ENCODE measurements at regions not wholly inside any gene's neighbourhood (a gene's known extent, or its start where the extent isn't known, plus 50 kb on each side); places are given as distances from the start of the nearest gene placed in this dataset.
"Not testable (repeated sequence)": the region's sequence is repeated elsewhere in the genome, so short reads cannot be mapped to it uniquely, and the experiment has no call there.

- BruUV-seq (replicated peaks) = no TSS peak
- CTCF ChIA-PET = no interaction called here
- TF ChIP-seq, protein P1, sequence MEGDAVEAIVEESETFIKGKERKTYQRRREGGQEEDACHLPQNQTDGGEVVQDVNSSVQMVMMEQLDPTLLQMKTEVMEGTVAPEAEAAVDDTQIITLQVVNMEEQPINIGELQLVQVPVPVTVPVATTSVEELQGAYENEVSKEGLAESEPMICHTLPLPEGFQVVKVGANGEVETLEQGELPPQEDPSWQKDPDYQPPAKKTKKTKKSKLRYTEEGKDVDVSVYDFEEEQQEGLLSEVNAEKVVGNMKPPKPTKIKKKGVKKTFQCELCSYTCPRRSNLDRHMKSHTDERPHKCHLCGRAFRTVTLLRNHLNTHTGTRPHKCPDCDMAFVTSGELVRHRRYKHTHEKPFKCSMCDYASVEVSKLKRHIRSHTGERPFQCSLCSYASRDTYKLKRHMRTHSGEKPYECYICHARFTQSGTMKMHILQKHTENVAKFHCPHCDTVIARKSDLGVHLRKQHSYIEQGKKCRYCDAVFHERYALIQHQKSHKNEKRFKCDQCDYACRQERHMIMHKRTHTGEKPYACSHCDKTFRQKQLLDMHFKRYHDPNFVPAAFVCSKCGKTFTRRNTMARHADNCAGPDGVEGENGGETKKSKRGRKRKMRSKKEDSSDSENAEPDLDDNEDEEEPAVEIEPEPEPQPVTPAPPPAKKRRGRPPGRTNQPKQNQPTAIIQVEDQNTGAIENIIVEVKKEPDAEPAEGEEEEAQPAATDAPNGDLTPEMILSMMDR (conservative IDR thresholded peaks at IDR 0.05) = no peak
- TF ChIP-seq EZH2 (IDR thresholded peaks at IDR 0.05; ENCODE audit: low read depth) = no peak
These were observed 242.7 kb upstream of the VSTM2A start for GRCh38 chr7:54299426-54299825.

DNA sequence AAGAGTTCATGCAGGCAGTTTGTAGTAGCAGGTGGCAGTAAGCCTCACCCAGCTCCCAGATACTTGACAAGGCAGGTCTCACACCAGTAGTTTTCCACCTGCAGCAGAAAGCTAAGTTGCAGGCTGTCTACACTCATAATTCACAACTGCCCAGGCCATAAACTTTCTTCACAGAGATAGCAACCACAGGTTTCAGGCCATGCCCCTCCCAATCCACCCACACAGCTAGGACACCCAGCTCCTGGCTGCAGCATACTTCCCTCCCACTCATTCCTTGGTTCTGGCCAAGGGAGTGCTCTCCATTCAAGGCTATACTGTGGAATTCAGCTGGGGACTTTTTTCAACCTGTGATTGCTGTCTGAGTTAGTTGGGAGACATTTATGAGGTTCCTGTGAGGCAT lies 226.2 kb upstream of the VSTM2A start:
- H3K27me3 ChIP-seq (ENCODE audit: insufficient read depth, low read depth); H3K9me3 ChIP-seq (ENCODE audit: insufficient read depth, low read depth); DNase-seq; BruUV-seq (replicated peaks); H4K20me1 ChIP-seq (ENCODE audit: insufficient read depth); H3K4me3 ChIP-seq; H3K4me2 ChIP-seq; H3K27ac ChIP-seq; H3K4me1 ChIP-seq (replicated peaks; ENCODE audit: insufficient read depth); H3K36me3 ChIP-seq (ENCODE audit: low read depth); intact Hi-C loops (cut with micrococcal nuclease; ENCODE audit: unreplicated experiment); CTCF ChIA-PET; H2AFZ ChIP-seq; H3K79me2 ChIP-seq (ENCODE audit: low read depth); H3K9me2 ChIP-seq (ENCODE audit: insufficient read depth); POLR2A ChIA-PET (ENCODE audit: unreplicated experiment); H3F3A ChIP-seq (ENCODE audit: insufficient read depth, low read depth): not testable (repeated sequence)

More at GRCh38 chr7:54299426-54299825, 242.7 kb upstream of the VSTM2A start:
- POLR2A ChIA-PET (ENCODE audit: unreplicated experiment) = no interaction called here
- Histone ChIP-seq H3K9me2 (ENCODE audit: insufficient read depth) (0 out of 2 replicates have a peak, but pooled peaks cover 3% of the 10 kb centered on the region), H3K36me3 (ENCODE audit: low read depth) (no peaks in the 10 kb centered on the region), H3K4me3 (no peak overlapping the region), H3K9me3 (ENCODE audit: insufficient read depth, low read depth) (no peaks in the 10 kb centered on the region; the same call in 1 of the 2 replicates), H3F3A (ENCODE audit: insufficient read depth, low read depth) (no peaks in the 10 kb centered on the region), H3K4me1 (replicated peaks; ENCODE audit: insufficient read depth) (no peaks in the 10 kb centered on the region), H3K79me2 (ENCODE audit: low read depth) (no peaks in the 10 kb centered on the region), H4K20me1 (ENCODE audit: insufficient read depth) (no peaks in the 10 kb centered on the region), H2AFZ (no peak overlapping the region), H3K27ac (no peak overlapping the region), H3K4me2 (no peak overlapping the region), H3K27me3 (ENCODE audit: insufficient read depth, low read depth) (peaks cover 8% of the 10 kb centered on the region; the same call in 1 of the 2 replicates)
- DNase-seq = no peak
- intact Hi-C loops (cut with micrococcal nuclease; ENCODE audit: unreplicated experiment) = no loop called here

DNA sequence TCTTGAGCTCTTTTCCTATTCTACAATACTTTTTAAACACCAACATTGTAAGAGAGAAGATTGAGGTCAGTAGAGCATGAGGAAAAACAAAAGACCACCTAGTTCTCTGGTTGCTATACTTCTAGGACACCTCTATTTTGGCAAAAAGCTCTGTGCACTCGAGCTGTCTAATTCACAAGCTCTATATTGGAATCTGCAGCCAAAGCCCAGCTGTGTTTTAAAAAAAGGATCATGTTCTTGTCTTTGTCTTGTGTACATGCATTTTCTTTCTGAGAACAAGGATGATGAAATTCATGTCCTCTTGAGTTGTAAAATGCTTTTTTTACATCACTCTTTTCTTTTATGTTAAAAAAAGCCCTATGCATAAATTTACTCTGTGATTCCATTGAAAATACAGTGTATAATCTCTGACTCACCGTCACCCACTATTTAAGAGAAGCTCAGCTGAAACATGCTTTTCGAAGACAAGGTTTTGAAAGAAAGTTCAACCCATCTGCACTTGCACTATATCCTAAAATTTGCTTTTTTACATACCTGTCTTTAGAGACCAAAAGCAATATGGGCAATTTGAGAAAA lies 215.5 kb upstream of the VSTM2A start:
- no TSS peak for BruUV-seq (replicated peaks)
- ChIA-PET CTCF (no interaction called here), POLR2A (ENCODE audit: unreplicated experiment) (no interaction called here)
- peaks cover 26% of the 10 kb centered on the region; the same call in 1 of the 2 replicates for H3K27me3 ChIP-seq (ENCODE audit: insufficient read depth, low read depth)
- no peaks in the 10 kb centered on the region for H3K9me2 ChIP-seq (ENCODE audit: insufficient read depth)
- H3K4me3 ChIP-seq = no peak overlapping the region
- no peak for TF ChIP-seq EZH2 (IDR thresholded peaks at IDR 0.05; ENCODE audit: low read depth)
- TF ChIP-seq, protein P1 (conservative IDR thresholded peaks at IDR 0.05) = no peak
- no peaks in the 10 kb centered on the region for H3K36me3 ChIP-seq (ENCODE audit: low read depth)
- H3F3A ChIP-seq (ENCODE audit: insufficient read depth, low read depth) = no peaks in the 10 kb centered on the region
- H3K79me2 ChIP-seq (ENCODE audit: low read depth) = no peaks in the 10 kb centered on the region
- H3K27ac ChIP-seq = no peak overlapping the region
- no peaks in the 10 kb centered on the region for H4K20me1 ChIP-seq (ENCODE audit: insufficient read depth)
- H3K4me1 ChIP-seq (replicated peaks; ENCODE audit: insufficient read depth) = no peaks in the 10 kb centered on the region
- no peak for DNase-seq
- no peaks in the 10 kb centered on the region for H3K9me3 ChIP-seq (ENCODE audit: insufficient read depth, low read depth)
- H3K4me2 ChIP-seq = no peak overlapping the region
- no peak overlapping the region for H2AFZ ChIP-seq
- intact Hi-C loops (cut with micrococcal nuclease; ENCODE audit: unreplicated experiment) = no loop called here

- intact Hi-C loops (cut with micrococcal nuclease; ENCODE audit: unreplicated experiment) = no loop called here
- no peaks in the 10 kb centered on the region for H3K9me2 ChIP-seq (ENCODE audit: insufficient read depth)
- CTCF ChIA-PET = no interaction called here
These were observed 211.9 kb upstream of the VSTM2A start for GRCh38 chr7:54330216-54330800.

More at GRCh38 chr7:54330216-54330800, 211.9 kb upstream of the VSTM2A start:
- no peak for TF ChIP-seq EZH2 (IDR thresholded peaks at IDR 0.05; ENCODE audit: low read depth)
- TF ChIP-seq, protein P1 (conservative IDR thresholded peaks at IDR 0.05) = no peak
- no TSS peak for BruUV-seq (replicated peaks)
- H3K4me3 ChIP-seq = no peak overlapping the region
- H3K9me3 ChIP-seq (ENCODE audit: insufficient read depth, low read depth) = no peaks in the 10 kb centered on the region
- H3K4me2 ChIP-seq = no peak overlapping the region
- no peaks in the 10 kb centered on the region for H3K36me3 ChIP-seq (ENCODE audit: low read depth)
- no peaks in the 10 kb centered on the region for H3K4me1 ChIP-seq (replicated peaks; ENCODE audit: insufficient read depth)
- DNase-seq = no peak
- H4K20me1 ChIP-seq (ENCODE audit: insufficient read depth) = no peaks in the 10 kb centered on the region
- POLR2A ChIA-PET (ENCODE audit: unreplicated experiment) = no interaction called here
- H3K27ac ChIP-seq = no peak overlapping the region
- peaks cover 11% of the 10 kb centered on the region; the same call in 1 of the 2 replicates for H3K27me3 ChIP-seq (ENCODE audit: insufficient read depth, low read depth)
- H3F3A ChIP-seq (ENCODE audit: insufficient read depth, low read depth) = no peaks in the 10 kb centered on the region
- no peak overlapping the region for H2AFZ ChIP-seq
- H3K79me2 ChIP-seq (ENCODE audit: low read depth) = no peaks in the 10 kb centered on the region
